ENCODE measurements at regions not wholly inside any gene's neighbourhood (a gene's known extent, or its start where the extent isn't known, plus 50 kb on each side); places are given as distances from the start of the nearest gene placed in this dataset.

GRCh38 chr4:120525106-120525505 is 397.4 kb downstream of the PRDM5 start:
- no peak for DNase-seq (ENCODE audit: low read depth)

DNA sequence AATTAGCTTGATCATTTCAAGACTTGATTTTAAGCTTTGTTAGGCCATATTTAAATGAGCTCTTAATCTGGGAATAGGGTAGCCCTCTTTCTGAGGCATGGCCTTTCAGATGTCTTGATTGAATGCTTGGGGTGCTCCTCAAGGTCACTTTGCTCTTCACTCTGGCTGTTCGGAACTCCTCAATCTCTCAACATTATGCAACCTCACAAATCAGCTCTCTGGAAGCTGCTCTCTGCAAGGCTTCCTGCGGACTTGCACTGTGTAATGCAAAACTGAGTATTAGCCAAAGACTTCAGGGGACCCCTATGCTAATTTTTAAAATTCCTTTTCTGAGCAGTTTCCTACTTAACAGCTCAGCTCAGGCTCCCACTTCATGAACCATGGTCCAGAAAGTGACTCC is 398.3 kb downstream of the PRDM5 start:
- DNase-seq (ENCODE audit: low read depth), result no peak

GRCh38 chr4:120520761-120521160 is 401.8 kb downstream of the PRDM5 start:
- no peak for DNase-seq (ENCODE audit: low read depth)

DNA sequence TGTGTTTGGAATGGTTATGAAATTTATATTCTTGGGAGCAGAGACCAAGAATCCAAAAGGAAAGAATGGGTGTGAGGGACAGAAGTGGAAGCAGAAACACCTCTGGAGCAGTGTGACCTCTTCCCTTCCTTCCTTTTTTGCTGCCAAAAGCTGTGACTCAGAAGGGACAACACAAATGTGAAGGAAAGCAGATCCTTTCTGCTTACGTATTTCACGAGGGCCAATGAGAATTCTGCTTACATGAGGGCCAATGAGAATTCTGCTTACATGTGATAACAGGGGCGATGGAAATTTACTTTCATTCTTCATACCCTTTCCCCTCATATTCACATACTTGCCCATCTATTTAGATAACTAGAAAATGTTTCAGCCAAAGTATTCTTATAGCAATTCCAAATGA is 404.6 kb downstream of the PRDM5 start:
- DNase-seq (ENCODE audit: low read depth), result peak; percentile 31

GRCh38 chr4:120509719-120510118 is 412.8 kb downstream of the PRDM5 start:
- DNase-seq (ENCODE audit: low read depth), result no peak

DNA sequence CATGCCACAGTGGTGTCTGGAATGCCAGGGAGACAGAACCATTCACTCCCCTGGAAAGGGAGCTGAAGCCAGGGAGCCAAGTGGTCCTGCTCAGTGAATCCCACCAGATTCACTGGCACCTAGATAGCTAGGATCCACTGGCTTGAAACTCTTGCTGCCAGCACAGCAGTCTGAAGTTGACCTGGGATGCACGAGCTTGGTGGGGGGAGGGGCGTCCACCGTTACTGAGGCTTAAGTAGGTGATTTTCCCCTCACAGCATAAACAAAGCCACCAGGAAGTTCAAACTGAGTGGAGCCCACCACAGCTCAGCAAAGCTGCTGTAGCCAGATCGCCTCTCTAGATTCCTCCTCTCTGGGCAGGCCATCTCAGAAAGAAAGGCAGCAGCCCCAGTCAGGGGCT is 413.3 kb downstream of the PRDM5 start:
- DNase-seq (ENCODE audit: low read depth), result no peak

DNA sequence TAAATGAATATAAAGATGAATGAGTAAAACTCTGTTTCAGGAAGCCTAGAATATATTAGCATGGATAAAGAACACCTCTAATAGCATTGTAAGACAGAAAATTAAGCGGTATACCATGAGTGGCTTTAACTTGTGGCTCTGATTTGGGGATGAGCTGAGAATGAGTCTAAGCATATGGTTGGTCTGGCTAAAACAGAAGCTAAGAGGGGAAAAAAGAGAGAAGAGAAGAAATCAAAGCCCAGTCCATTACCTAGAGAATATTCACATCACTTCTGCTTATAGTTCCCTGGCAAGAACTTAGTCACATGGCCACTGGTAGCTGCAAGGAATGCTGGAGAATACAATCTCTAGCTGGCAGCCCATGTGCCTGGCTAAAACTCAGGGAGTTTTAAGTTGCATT is 414.5 kb downstream of the PRDM5 start:
- no peak for DNase-seq (ENCODE audit: low read depth)

DNA sequence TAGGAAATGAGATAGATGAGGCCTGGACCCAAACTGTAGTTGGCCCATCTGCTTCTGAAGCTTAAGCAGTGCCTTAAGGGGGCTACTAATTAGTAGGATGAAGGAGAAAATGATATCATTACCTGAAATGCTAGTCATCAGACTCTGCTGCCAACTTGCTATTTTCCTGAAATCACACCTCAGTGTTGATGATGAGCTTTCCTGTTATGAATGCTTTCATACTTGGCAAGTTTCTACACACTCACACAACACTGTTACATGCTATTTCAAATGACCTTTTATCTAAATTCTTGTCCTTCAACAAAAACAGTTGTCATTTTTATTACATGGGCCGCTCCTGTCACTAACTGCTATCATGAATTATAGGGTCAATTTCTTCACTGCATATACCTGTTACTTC is 416.0 kb downstream of the PRDM5 start:
- DNase-seq (ENCODE audit: low read depth), result no peak

GRCh38 chr4:120498678-120499077 is 423.8 kb downstream of the PRDM5 start:
- no peak for DNase-seq (ENCODE audit: low read depth)

- no peak for DNase-seq (ENCODE audit: low read depth)
Measured at GRCh38 chr4:120491481-120491880, 424.8 kb upstream of the MAD2L1 start.

- no peak for DNase-seq (ENCODE audit: low read depth)
Measured at GRCh38 chr4:120481756-120482155, 415.1 kb upstream of the MAD2L1 start.

GRCh38 chr4:120472447-120473131 is 405.9 kb upstream of the MAD2L1 start:
- DNase-seq (ENCODE audit: low read depth), result no peak

DNA sequence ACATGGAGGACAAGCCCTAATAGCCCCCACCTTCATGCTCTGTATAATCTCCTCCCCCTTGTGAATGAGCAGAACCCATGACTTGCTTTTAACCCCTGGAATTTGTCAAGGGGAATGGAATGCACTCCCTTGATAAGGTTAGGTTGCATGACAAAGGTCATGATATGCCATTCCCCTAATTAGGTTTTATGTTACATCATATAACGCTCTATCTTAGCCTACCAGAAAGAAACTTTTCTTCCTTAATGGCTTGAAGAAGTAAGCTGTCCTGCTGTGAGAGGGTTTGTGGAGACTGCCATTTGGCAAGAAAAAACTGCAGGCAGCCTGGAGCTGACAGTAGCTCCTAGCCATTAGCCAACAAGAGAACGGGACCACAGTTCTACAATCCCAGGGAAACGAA is 399.8 kb upstream of the MAD2L1 start:
- DNase-seq (ENCODE audit: low read depth), result no peak

- no peak for DNase-seq (ENCODE audit: low read depth)
Measured at GRCh38 chr4:120454788-120455187, 388.1 kb upstream of the MAD2L1 start.

DNA sequence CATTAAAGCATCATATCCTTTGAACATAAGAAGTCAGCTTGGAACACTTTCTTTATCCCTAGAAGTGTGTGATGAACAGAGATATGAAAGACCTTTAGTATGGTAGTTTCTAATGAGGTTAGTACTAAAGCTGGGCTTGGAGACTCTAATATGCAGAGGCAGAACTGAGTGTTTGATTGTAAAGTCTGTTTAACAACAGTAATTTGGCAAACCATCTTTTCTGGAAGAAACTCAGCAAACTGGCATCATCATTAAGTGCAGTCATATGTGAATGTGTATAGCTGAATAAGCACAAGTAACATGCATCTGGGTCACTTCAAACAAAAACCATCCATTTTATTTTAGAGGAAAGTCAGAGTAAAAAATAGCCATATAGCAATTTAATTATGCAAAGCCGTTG is 385.9 kb upstream of the MAD2L1 start:
- no peak for DNase-seq (ENCODE audit: low read depth)

DNA sequence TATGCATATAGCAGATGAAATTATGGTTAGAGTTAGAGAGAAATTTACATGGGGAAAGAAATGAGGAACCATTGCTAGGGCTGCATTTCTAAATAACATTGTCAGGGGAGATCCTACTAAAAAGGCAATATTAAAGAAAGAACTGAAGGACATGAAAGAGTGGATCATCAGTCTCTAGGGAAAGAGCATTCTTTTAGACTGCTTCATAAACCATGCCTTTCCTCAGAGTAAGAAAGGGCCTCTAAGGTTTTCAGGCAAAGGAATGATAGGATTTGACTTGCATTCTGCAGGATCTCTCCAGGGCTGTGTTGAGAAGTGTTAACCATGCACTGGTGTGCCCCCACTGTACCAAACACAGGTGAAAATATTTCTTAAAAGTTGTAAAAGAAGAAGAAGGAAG is 385.4 kb upstream of the MAD2L1 start:
- DNase-seq (ENCODE audit: low read depth), result peak; percentile 6

- no peak for DNase-seq (ENCODE audit: low read depth)
Measured at GRCh38 chr4:120447774-120448173, 381.1 kb upstream of the MAD2L1 start.

DNA sequence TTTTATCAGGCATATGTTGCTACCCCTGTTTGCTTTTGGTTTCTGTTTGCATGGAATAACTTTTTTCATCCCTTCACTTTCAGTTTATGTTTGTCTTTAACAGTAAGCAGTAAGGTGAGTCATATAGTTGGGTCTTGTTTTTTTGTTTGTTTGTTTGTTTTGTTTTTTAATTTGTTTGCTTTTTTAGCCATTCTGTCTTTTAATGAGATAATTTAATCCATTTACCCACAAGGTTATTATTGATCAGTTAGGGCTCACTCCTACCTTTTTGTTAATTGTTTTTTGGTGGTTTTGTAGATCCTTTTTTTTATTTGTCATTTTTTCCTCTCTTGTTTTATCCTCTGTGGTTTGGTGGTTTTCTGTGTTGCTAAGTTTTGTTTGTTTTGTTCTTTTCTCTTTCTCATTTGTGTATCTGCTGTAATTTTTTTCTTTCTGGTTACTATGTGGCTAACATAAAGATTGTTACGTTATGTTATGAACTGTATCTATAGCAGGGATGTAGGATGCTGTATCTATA is 379.5 kb upstream of the MAD2L1 start:
- no peak for DNase-seq (ENCODE audit: low read depth)

DNA sequence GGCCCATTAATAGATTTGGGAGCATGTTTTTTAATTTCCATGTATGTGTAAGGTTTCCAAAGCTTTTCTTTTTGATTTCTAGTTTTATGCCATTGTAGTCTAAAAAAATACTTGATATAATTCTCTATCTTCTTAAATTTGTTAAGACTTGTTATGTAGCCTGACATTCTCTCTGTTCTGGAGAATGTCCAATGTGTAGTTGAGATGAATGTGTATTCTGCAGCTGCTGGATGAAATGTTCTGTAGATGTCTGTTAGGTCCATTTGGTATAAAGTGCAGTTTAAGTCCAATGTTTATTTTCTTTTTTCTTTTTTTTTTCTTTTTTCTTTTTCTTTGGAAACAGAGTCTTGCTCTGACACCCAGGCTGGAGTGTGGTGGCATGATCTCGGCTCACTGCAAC is 378.5 kb upstream of the MAD2L1 start:
- DNase-seq (ENCODE audit: low read depth), result no peak

DNA sequence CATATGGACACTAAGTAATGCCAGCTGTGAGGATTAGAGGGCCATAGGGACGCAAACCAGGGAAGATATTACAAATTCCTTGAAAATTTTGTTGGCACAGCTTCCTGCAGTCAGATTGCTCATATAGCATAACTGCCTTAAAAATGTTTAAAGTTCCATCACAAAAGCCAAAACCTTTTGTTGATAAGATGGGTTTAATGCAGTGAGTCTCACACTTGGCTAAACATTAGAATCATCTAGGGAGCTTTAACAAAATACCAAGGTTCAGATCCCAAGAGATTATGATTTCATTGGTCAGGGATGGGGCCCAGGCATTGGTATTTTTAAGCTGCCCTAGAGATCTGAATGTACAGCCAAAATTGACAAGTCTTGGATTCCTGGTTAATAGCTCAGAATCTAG is 376.5 kb upstream of the MAD2L1 start:
- peak; percentile 8 for DNase-seq (ENCODE audit: low read depth)

DNA sequence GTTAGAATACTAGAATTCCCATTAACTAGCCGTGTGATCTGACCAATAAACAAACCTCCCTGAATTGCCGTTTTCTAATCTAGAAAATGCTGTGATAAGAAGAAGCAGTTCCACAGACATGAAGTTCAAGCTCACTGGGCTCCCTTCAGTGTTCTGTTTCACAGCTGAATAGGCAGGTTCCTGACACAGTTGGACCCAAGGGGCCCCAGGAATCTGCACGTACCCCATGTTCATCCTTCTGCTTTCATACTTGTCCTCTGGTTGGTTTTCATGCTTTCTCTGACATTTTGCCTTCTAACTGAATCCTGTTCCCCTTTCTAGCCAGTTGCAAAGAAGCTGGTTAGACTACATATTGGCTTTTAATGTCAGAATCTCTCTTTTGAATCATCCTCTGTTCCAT is 374.1 kb upstream of the MAD2L1 start:
- DNase-seq (ENCODE audit: low read depth), result no peak

GRCh38 chr4:120435179-120435578 is 368.5 kb upstream of the MAD2L1 start:
- no peak for DNase-seq (ENCODE audit: low read depth)

DNA sequence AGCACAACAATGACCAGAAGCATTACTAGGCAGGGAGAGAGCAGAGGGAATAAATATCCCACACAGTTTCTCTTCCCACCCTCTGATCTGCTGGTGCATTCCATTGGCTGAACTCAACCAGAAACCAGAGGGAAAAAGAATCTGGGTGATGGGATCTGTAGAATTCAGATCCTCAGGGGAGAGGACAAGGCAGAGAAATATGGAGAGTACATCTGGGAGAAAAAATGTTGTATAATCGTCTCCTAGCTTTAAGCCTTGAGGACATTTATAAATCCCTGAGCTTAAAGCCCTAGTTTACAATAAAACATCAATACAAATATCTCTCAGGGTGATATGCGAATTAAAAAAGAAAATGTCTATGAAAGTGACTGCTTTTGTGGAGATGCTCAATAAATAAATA is 368.1 kb upstream of the MAD2L1 start:
- DNase-seq (ENCODE audit: low read depth), result no peak

DNA sequence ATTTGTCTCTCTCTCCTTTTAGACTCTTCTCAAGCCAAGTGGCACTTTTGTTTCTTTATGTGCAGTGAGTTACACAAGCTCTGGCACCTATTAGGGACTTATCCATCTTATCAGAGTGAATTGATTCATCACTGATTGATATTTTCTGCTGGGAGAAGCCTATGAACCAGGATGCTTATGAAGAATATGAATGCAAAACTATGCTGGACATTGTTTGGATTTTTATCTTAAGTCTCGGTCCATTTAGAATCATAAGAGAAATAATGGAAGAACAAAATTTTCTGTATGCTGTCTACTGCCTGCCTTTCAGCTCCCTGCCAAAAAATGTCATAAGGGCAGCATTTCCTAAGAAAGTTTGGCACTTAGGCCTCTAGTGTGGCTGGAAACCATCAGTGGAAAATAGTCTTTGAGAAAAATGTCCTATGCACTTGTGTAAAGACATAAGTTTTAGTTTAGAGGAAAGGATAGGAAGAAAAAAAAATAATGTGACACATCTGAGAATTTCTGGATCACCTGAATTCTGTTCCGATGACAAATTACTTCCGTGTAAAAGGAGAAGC is 365.7 kb upstream of the MAD2L1 start:
- no peak for DNase-seq (ENCODE audit: low read depth)

Measured in GM04503 (cell line).